Natural killer cell (primary cell): ENCODE measurements at regions not wholly inside any gene's neighbourhood (a gene's known extent, or its start where the extent isn't known, plus 50 kb on each side); places are given as distances from the start of the nearest gene placed in this dataset.

Experiments used
- ATAC-seq, 3 donors: fragments of 150-1000 bp in 2 of 3; fragments of 200-7000 bp in 1 of 3; cut with Tn5 transposase; 1 replicate in 1 of 3; 2 replicates in 2 of 3; pipeline ENCODE4 v1.10.0; 2021; ENCODE audit warnings: mild to moderate bottlenecking in 2 of 3, moderate library complexity in 2 of 3
- DNase-seq, 2 donors: peaks; one replicate each; pipeline versions ENCODE4 v3.0.0 to v3.0.0-alpha.2; 2013 to 2021; ENCODE audit warnings: mixed read lengths in 1 of 2
- H3K27ac ChIP-seq: one replicate; pipeline ENCODE4 v1.5.1; 2013; ENCODE audit warnings: mild to moderate bottlenecking, low read length
- H3K27me3 ChIP-seq: one replicate; pipeline ENCODE4 v1.6.1; 2013; ENCODE audit warnings: low read length; ENCODE audit not compliant: control insufficient read depth, insufficient read depth
- H3K36me3 ChIP-seq: one replicate; pipeline ENCODE4 v1.6.1; 2013; ENCODE audit warnings: low read length; ENCODE audit not compliant: control insufficient read depth, insufficient read depth
- H3K4me1 ChIP-seq: one replicate; pipeline ENCODE4 v1.6.1; 2013; ENCODE audit warnings: low read length; ENCODE audit not compliant: control insufficient read depth, insufficient read depth
- H3K4me3 ChIP-seq: one replicate; pipeline ENCODE4 v1.5.1; 2013; ENCODE audit warnings: low read length
- H3K9me3 ChIP-seq: one replicate; pipeline ENCODE4 v1.6.1; 2013; ENCODE audit warnings: low read length; ENCODE audit not compliant: control insufficient read depth, insufficient read depth
- H3K27ac Mint-ChIP-seq, 2 donors: one replicate each; pipeline ENCODE4 v1.8.0; 2022; ENCODE audit warnings: mild to moderate bottlenecking in 2 of 2, mixed read lengths in 2 of 2, moderate library complexity in 1 of 2
- H3K27me3 Mint-ChIP-seq, 2 donors: one replicate each; pipeline ENCODE4 v1.8.0; 2022; ENCODE audit warnings: low read depth in 2 of 2, mixed read lengths in 2 of 2
- H3K36me3 Mint-ChIP-seq: one replicate; pipeline ENCODE4 v1.8.0; 2022; ENCODE audit warnings: mixed read lengths
- H3K4me1 Mint-ChIP-seq, 2 donors: one replicate each; pipeline ENCODE4 v1.8.0; 2022; ENCODE audit warnings: mixed read lengths in 2 of 2
- H3K4me3 Mint-ChIP-seq: one replicate; pipeline ENCODE4 v1.8.0; 2022; ENCODE audit warnings: mild to moderate bottlenecking, moderate library complexity, mixed read lengths
- H3K9me3 Mint-ChIP-seq, 2 donors: one replicate each; pipeline ENCODE4 v1.8.0; 2022; ENCODE audit warnings: mixed read lengths in 2 of 2
- CTCF ChIP-seq: fragments of 200-600 bp; IDR thresholded peaks from one replicate; pipeline ENCODE4 v1.8.0; 2022; ENCODE audit warnings: antibody characterized with exemption
- WGBS: methylation state at CpG from one replicate; pipeline ENCODE4 v1.1.7; 2013; ENCODE audit warnings: missing lambda C conversion rate; ENCODE audit not compliant: insufficient coverage; 5-methylcytosine and 5-hydroxymethylcytosine counted together
- intact Hi-C: fragments of 100-400 bp; cut with micrococcal nuclease; formaldehyde crosslinking; loops from one replicate; pipeline ENCODE4 v1.14.2; 2022

- H3K27ac Mint-ChIP-seq, result no peak overlapping the region
- Histone ChIP-seq H3K9me3 (no peaks in the 10 kb centered on the region), H3K36me3 (no peaks in the 10 kb centered on the region), H3K4me3 (no peak overlapping the region), H3K27ac (no peak overlapping the region), H3K27me3 (no peaks in the 10 kb centered on the region), H3K4me1 (no peaks in the 10 kb centered on the region)
- no peaks in the 10 kb centered on the region for H3K4me1 Mint-ChIP-seq
- no peaks in the 10 kb centered on the region for H3K27me3 Mint-ChIP-seq
- H3K9me3 Mint-ChIP-seq, result peaks cover 3% of the 10 kb centered on the region in 2 donors
- no peak for TF ChIP-seq CTCF
- H3K36me3 Mint-ChIP-seq, result no peaks in the 10 kb centered on the region
- 64% methylated on average over 4 of the region's 4 CpGs for WGBS
- DNase-seq, result no peak
- no peak overlapping the region for H3K4me3 Mint-ChIP-seq
- ATAC-seq, result no peak
- intact Hi-C loops, result no loop called here
Measured at GRCh38 chr17:71824671-71825070, 296.1 kb upstream of the SOX9 start.

GRCh38 chr17:71825687-71826086 lies 295.1 kb upstream of the SOX9 start:
- Mint-ChIP-seq H3K4me1 (no peaks in the 10 kb centered on the region), H3K9me3 (peaks cover 2 to 4% of the 10 kb centered on the region in 2 donors), H3K27me3 (no peaks in the 10 kb centered on the region), H3K4me3 (no peak overlapping the region), H3K36me3 (no peaks in the 10 kb centered on the region), H3K27ac (no peak overlapping the region)
- no peak overlapping the region for H3K4me3 ChIP-seq
- no peak for TF ChIP-seq CTCF
- H3K27ac ChIP-seq, result no peak overlapping the region
- ATAC-seq, result no peak
- 65% methylated on average over 4 of the region's 4 CpGs for WGBS
- no peaks in the 10 kb centered on the region for H3K27me3 ChIP-seq
- no peaks in the 10 kb centered on the region for H3K36me3 ChIP-seq
- H3K4me1 ChIP-seq, result no peaks in the 10 kb centered on the region
- no peak for DNase-seq
- no peaks in the 10 kb centered on the region for H3K9me3 ChIP-seq
- intact Hi-C loops, result no loop called here

DNA sequence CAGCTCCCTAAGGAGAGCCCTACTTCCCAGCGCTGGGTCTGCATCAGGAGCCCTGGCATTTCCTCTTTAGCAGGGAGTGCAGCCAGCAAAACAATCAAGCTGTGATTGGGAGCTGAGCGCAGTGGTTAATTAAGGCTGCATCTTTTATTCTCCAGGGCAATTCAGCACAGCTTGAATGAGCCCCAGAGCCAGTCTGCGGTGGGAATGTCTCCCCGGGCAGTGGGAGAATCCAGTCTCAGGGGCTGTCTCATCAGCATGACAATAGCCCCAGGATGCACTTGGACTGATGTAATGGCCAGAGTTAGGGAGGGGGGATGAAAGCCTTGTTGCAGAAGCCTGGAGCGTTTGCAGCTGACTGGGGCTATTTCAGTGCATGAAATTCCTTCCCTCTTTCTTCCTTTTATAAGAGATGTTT lies 292.6 kb upstream of the SOX9 start:
- intact Hi-C loops, result no loop called here
- H3K9me3 ChIP-seq, result no peaks in the 10 kb centered on the region
- Mint-ChIP-seq H3K4me3 (no peak overlapping the region), H3K27ac (no peak overlapping the region), H3K4me1 (no peaks in the 10 kb centered on the region), H3K36me3 (no peaks in the 10 kb centered on the region), H3K27me3 (no peaks in the 10 kb centered on the region), H3K9me3 (peaks cover 0 to 2% of the 10 kb centered on the region in 2 donors)
- no peak overlapping the region for H3K4me3 ChIP-seq
- DNase-seq, result no peak
- H3K27ac ChIP-seq, result no peak overlapping the region
- no peak for TF ChIP-seq CTCF
- no peak for ATAC-seq
- H3K4me1 ChIP-seq, result no peaks in the 10 kb centered on the region
- H3K27me3 ChIP-seq, result no peaks in the 10 kb centered on the region
- H3K36me3 ChIP-seq, result no peaks in the 10 kb centered on the region
- WGBS, result 11% methylated on average over 4 of the region's 5 CpGs

GRCh38 chr17:71830866-71831265 lies 290.0 kb upstream of the SOX9 start:
- TF ChIP-seq CTCF, result no peak
- Mint-ChIP-seq H3K4me3 (no peak overlapping the region), H3K4me1 (no peaks in the 10 kb centered on the region), H3K9me3 (peaks cover 0 to 6% of the 10 kb centered on the region in 2 donors), H3K27ac (no peak overlapping the region), H3K36me3 (no peaks in the 10 kb centered on the region), H3K27me3 (no peaks in the 10 kb centered on the region)
- Histone ChIP-seq H3K27ac (no peak overlapping the region), H3K27me3 (no peaks in the 10 kb centered on the region), H3K4me1 (no peaks in the 10 kb centered on the region), H3K9me3 (no peaks in the 10 kb centered on the region), H3K4me3 (no peak overlapping the region), H3K36me3 (no peaks in the 10 kb centered on the region)
- intact Hi-C loops, result no loop called here
- 55% methylated on average over 4 of the region's 7 CpGs for WGBS
- DNase-seq, result no peak
- ATAC-seq, result no peak
